Left lung (tissue), 4 donors: ENCODE measurements at regions not wholly inside any gene's neighbourhood (a gene's known extent, or its start where the extent isn't known, plus 50 kb on each side); places are given as distances from the start of the nearest gene placed in this dataset.
A peak's percentile ranks its signal among the peaks of the same experiment; 100 is the strongest.

Experiments used
- ATAC-seq: fragments of 200-7000 bp; cut with Tn5 transposase; one replicate; pipeline ENCODE4 v1.9.1; 2020; ENCODE audit warnings: moderate library complexity
- DNase-seq, 4 donors: peaks; one replicate each; pipeline ENCODE4 v3.0.0-alpha.2; 2013 to 2020
- H3K27ac ChIP-seq, 2 donors: fragments of 200-600 bp; sonication (generic) in 1 of 2; one replicate each; pipeline versions ENCODE4 v1.5.0 to v1.8.0; 2020 to 2021
- H3K27me3 ChIP-seq, 2 donors: fragments of 200-600 bp; sonication (generic) in 1 of 2; one replicate each; pipeline versions ENCODE4 v1.5.0 to v1.8.0; 2020 to 2021
- H3K36me3 ChIP-seq, 2 donors: fragments of 200-600 bp; sonication (generic) in 1 of 2; one replicate each; pipeline versions ENCODE4 v1.5.0 to v1.8.0; 2020 to 2021
- H3K4me1 ChIP-seq, 2 donors: fragments of 200-600 bp; one replicate each; pipeline ENCODE4 v1.8.0; 2021
- H3K4me3 ChIP-seq, 2 donors: fragments of 200-600 bp; sonication (generic) in 1 of 2; one replicate each; pipeline versions ENCODE4 v1.5.0 to v1.8.0; 2020 to 2021; ENCODE audit warnings: mild to moderate bottlenecking in 1 of 2
- H3K9me3 ChIP-seq, 2 donors: fragments of 200-600 bp; sonication (generic) in 1 of 2; one replicate each; pipeline versions ENCODE4 v1.5.0 to v1.8.0; 2020 to 2021
- CTCF ChIP-seq, 2 donors: fragments of 200-600 bp; sonication (generic) in 1 of 2; IDR thresholded peaks; one replicate each; pipeline versions ENCODE4 v1.5.0 to v1.8.0; 2021; ENCODE audit warnings: antibody characterized with exemption in 2 of 2
- intact Hi-C, 2 donors: fragments of 100-400 bp; cut with DNase I; formaldehyde crosslinking; loops; one replicate each; pipeline versions ENCODE4 v1.11.2 to v1.14.2; 2022
- donor health status: DM: no; HTN: yes; CAD: no.
- donor health status: DM: no; HTN: no; CAD: no.

- Histone ChIP-seq H3K4me3 (no peak overlapping the region), H3K4me1 (peaks cover 7 to 37% of the 10 kb centered on the region in 2 donors), H3K27ac (no peak overlapping the region), H3K9me3 (no peaks in the 10 kb centered on the region), H3K27me3 (no peaks in the 10 kb centered on the region), H3K36me3 (no peaks in the 10 kb centered on the region)
- TF ChIP-seq CTCF (IDR thresholded peaks at IDR 0.05), result no peak
- intact Hi-C loops, result no loop called here
- ATAC-seq (no peak), DNase-seq (no peak)
Observed at GRCh38 chr10:110393866-110394265, 89.1 kb upstream of the SMNDC1 start.

DNA sequence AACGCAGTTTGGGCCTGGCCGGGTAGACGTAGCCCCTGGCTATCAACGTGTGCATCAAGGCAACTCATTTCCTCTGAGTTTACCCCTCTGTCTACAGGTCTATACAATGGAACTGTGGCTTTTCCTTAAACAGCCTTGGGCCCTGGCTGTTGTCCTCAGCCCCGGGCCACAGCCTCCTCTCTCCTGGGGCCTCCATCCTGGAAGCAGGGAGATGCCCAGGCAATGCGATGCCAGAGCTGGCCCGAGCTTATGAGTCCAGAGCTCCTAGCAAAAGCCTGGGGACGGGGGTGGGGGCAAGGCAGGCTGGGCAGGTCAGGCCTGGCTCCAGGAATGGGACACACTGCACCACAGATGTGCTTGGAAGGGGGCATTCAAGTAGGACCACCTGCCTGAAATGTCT lies 89.6 kb upstream of the SMNDC1 start:
- H3K4me3 ChIP-seq, result no peak overlapping the region
- peaks cover 7 to 37% of the 10 kb centered on the region in 2 donors for H3K4me1 ChIP-seq
- TF ChIP-seq CTCF (IDR thresholded peaks at IDR 0.05), result no peak
- no peaks in the 10 kb centered on the region for H3K27me3 ChIP-seq
- DNase-seq (no peak), ATAC-seq (no peak)
- no peaks in the 10 kb centered on the region for H3K9me3 ChIP-seq
- no peaks in the 10 kb centered on the region for H3K36me3 ChIP-seq
- H3K27ac ChIP-seq, result no peak overlapping the region
- intact Hi-C loops, result no loop called here

GRCh38 chr10:110394898-110395297 lies 90.2 kb upstream of the SMNDC1 start:
- no peaks in the 10 kb centered on the region for H3K9me3 ChIP-seq
- H3K27me3 ChIP-seq, result no peaks in the 10 kb centered on the region
- H3K4me3 ChIP-seq, result no peak overlapping the region
- TF ChIP-seq CTCF (IDR thresholded peaks at IDR 0.05), result no peak
- DNase-seq (no peak), ATAC-seq (no peak)
- intact Hi-C loops, result no loop called here
- H3K27ac ChIP-seq, result no peak overlapping the region
- no peaks in the 10 kb centered on the region for H3K36me3 ChIP-seq
- H3K4me1 ChIP-seq, result peaks cover 7 to 37% of the 10 kb centered on the region in 2 donors

GRCh38 chr10:110395350-110396283 lies 90.9 kb upstream of the SMNDC1 start:
- peak overlapping the region; percentile 7 to 48 for H3K27ac ChIP-seq

More at GRCh38 chr10:110395350-110396283, 90.9 kb upstream of the SMNDC1 start:
- TF ChIP-seq CTCF (IDR thresholded peaks at IDR 0.05), result no peak
- ATAC-seq (peak; percentile 76), DNase-seq (peak in 2 of 4 donors; percentile 25 to 66)
- intact Hi-C loops, result no loop called here
- H3K4me3 ChIP-seq, result no peak overlapping the region
- no peaks in the 10 kb centered on the region for H3K27me3 ChIP-seq
- peaks cover 7 to 37% of the 10 kb centered on the region in 2 donors for H3K4me1 ChIP-seq
- no peaks in the 10 kb centered on the region for H3K9me3 ChIP-seq
- H3K36me3 ChIP-seq, result no peaks in the 10 kb centered on the region
